ENCODE measurements at regions not wholly inside any gene's neighbourhood (a gene's known extent, or its start where the extent isn't known, plus 50 kb on each side); places are given as distances from the start of the nearest gene placed in this dataset.

DNA sequence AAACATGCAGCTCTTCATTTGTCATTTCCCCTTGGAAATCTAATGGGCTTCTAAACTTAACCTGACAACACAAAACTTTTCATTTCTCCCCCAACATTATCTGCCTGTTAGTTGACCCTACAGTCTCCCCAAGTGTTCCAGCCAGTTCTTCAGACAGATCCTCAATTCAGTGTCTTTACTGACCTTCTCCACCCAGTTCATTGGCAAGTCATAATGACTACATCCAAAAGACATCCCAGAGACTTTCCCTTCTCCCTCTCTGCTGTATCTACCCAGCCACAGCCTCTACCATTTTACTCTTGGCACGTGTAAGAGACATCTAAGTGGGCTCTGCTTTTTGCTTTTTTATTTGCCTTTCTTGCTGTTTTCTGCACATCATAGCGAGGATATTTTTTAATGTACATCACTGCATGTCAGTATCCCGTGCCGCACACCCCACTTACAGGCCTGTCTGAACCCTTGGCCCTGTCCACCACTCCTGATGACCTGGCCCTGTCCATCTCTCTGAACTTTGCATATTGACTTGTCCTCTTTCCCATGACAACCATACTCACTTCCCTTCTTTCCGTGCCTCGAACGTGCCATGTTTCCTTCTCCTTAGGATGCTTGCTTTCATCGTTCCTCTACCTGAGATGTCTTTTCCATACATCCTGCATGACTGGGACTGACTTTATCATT lies 391.9 kb downstream of the IRS2 start:
- TF ChIP-seq, protein P1, sequence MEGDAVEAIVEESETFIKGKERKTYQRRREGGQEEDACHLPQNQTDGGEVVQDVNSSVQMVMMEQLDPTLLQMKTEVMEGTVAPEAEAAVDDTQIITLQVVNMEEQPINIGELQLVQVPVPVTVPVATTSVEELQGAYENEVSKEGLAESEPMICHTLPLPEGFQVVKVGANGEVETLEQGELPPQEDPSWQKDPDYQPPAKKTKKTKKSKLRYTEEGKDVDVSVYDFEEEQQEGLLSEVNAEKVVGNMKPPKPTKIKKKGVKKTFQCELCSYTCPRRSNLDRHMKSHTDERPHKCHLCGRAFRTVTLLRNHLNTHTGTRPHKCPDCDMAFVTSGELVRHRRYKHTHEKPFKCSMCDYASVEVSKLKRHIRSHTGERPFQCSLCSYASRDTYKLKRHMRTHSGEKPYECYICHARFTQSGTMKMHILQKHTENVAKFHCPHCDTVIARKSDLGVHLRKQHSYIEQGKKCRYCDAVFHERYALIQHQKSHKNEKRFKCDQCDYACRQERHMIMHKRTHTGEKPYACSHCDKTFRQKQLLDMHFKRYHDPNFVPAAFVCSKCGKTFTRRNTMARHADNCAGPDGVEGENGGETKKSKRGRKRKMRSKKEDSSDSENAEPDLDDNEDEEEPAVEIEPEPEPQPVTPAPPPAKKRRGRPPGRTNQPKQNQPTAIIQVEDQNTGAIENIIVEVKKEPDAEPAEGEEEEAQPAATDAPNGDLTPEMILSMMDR (IDR thresholded peaks at IDR 0.05): no peak

DNA sequence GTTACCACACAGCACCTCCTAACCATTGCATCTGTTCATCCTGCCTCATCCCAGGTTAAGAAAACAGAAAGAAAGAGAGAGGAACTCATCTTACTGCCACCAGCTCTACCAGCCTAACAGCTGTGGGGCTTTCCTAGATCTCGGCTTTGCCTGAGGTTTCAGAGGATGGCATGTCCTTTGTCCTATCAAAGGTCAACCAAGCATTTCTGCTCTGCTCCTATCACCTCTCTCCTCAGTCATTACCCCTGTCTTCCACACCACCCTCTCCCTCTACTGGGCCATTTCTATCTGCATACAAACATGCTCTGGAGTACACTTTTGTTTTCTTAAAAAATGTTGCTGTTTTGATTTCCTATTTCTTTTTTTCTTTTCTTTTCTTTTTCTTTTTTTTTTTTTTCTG lies 393.3 kb downstream of the IRS2 start:
- TF ChIP-seq, protein P1 (IDR thresholded peaks at IDR 0.05): no peak

DNA sequence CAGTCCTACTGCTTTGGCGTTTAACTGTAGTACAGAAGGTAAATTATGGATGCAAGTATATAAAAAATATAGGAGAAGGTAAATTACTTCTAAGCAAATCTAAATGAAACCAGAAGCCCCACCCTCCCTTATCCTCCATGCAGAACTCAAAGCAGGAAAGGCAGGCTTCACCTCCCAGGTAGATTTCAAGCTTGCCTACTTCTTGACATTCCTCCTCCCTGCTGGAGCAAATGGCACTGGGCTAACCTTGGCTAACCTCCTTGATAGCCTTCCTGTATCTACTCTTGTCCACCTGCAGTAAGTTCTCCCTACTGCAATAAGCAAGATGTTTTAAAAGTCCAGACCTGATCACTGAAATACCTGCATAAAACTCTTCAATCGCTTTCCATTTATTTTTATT lies 396.0 kb downstream of the IRS2 start:
- TF ChIP-seq, protein P1 (IDR thresholded peaks at IDR 0.05): no peak

DNA sequence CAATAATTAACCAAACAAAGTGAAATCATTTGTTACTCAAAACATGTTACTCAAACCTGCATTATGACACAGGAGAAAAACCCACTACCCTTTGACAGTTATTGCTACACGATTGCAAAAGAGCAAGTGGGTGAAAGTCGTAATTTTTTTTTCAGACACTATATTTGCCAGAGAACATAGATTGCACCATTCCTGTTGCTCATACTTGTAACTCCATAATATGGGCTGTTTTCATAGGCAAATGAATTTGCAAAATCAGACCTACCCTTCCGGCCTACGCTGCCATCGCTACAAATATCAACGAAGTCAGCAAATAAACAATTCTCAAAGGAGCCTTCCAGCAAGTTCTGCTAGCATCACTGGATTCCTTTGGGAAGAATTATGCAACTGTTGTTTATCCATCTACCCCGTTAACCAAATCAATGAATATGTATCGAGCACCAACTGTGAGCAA lies 396.5 kb downstream of the IRS2 start:
- TF ChIP-seq, protein P1 (IDR thresholded peaks at IDR 0.05): no peak

DNA sequence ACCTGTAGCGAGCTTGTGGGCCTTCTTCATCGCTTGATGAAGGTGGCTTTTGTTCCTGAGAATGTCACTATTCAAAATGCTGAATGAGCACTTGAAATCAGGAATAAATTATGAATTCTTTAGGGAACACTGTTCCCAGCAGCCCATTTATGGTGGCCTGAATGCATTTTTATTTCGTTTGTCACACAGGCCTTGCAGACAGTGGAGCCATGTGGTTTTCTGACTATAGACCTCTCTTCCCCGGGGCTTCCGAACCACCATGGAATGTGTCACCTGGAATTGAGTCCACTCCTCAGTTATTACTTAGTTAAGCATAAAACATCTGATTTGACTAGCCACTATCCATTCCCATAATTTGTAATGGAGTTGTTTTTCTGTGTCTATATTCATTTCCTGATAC lies 396.9 kb downstream of the IRS2 start:
- TF ChIP-seq, protein P1 (IDR thresholded peaks at IDR 0.05): no peak

DNA sequence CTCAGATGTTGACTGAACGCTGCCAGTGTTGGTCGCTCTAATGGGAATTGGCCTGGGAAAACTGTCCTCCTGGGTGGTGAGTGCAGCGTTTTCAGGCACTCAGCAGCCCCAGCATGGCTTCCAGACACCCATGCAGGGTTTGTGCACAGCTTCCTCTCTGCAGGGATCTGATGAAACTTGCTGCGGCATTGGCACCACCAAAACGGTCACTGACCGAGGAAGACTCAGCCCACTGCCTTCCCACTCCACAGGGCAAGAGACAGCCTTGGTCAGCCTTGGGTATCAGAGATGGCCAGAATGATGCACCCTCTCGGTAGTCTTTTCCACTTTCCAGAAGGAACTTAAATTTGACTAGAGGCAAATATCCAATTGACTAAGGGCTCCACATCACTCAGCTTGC lies 398.9 kb downstream of the IRS2 start:
- TF ChIP-seq, protein P1 (IDR thresholded peaks at IDR 0.05): no peak

DNA sequence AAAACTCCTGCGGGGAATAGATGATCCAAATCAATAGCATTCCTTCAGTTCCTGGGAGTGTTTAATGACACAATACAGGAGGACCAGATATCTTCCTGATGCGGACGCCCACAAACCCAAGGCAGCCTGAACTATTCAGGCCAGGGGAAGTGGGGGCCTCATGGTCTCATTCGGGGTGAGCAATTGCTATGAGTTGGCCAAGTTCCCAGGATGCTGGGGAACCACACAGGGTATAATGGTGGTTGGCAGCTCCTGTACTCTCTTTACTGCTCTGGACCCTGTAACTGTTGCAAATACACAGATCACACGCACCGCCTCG lies 401.2 kb downstream of the IRS2 start:
- TF ChIP-seq, protein P1 (IDR thresholded peaks at IDR 0.05): no peak

All from LNCAP (cell line).